ENCODE measurements at regions not wholly inside any gene's neighbourhood (a gene's known extent, or its start where the extent isn't known, plus 50 kb on each side); places are given as distances from the start of the nearest gene placed in this dataset.

- Histone ChIP-seq H3K27ac (ENCODE audit: poor library complexity, severe bottlenecking) (no peak overlapping the region), H3K4me3 (ENCODE audit: severe bottlenecking) (no peak overlapping the region), H3K9me3 (ENCODE audit: severe bottlenecking) (no peaks in the 10 kb centered on the region), H3K36me3 (ENCODE audit: low read depth) (no peaks in the 10 kb centered on the region), H3K4me1 (ENCODE audit: insufficient read depth, poor library complexity, severe bottlenecking) (no peaks in the 10 kb centered on the region), H3K27me3 (ENCODE audit: insufficient read depth, poor library complexity, severe bottlenecking) (no peaks in the 10 kb centered on the region)
- no peak for TF ChIP-seq CTCF (IDR thresholded peaks at IDR 0.05; ENCODE audit: poor library complexity, severe bottlenecking)
- ATAC-seq (ENCODE audit: low read depth) (no peak), DNase-seq (ENCODE audit: low spot score) (no peak)
Observed at GRCh38 chr13:37986811-37987210, 117.2 kb upstream of the TRPC4 start.

- TF ChIP-seq CTCF (IDR thresholded peaks at IDR 0.05; ENCODE audit: poor library complexity, severe bottlenecking), result no peak
- no peaks in the 10 kb centered on the region for H3K4me1 ChIP-seq (ENCODE audit: insufficient read depth, poor library complexity, severe bottlenecking)
- no peak overlapping the region for H3K27ac ChIP-seq (ENCODE audit: poor library complexity, severe bottlenecking)
- no peaks in the 10 kb centered on the region for H3K9me3 ChIP-seq (ENCODE audit: severe bottlenecking)
- H3K27me3 ChIP-seq (ENCODE audit: insufficient read depth, poor library complexity, severe bottlenecking), result no peaks in the 10 kb centered on the region
- ATAC-seq (ENCODE audit: low read depth) (no peak), DNase-seq (ENCODE audit: low spot score) (no peak)
- H3K4me3 ChIP-seq (ENCODE audit: severe bottlenecking), result no peak overlapping the region
- no peaks in the 10 kb centered on the region for H3K36me3 ChIP-seq (ENCODE audit: low read depth)
Observed at GRCh38 chr13:37985281-37985680, 115.7 kb upstream of the TRPC4 start.

- no peaks in the 10 kb centered on the region for H3K36me3 ChIP-seq (ENCODE audit: low read depth)
- H3K9me3 ChIP-seq (ENCODE audit: severe bottlenecking), result no peaks in the 10 kb centered on the region
- H3K4me1 ChIP-seq (ENCODE audit: insufficient read depth, poor library complexity, severe bottlenecking), result no peaks in the 10 kb centered on the region
- H3K27me3 ChIP-seq (ENCODE audit: insufficient read depth, poor library complexity, severe bottlenecking), result no peaks in the 10 kb centered on the region
- no peak overlapping the region for H3K27ac ChIP-seq (ENCODE audit: poor library complexity, severe bottlenecking)
- no peak for TF ChIP-seq CTCF (IDR thresholded peaks at IDR 0.05; ENCODE audit: poor library complexity, severe bottlenecking)
- H3K4me3 ChIP-seq (ENCODE audit: severe bottlenecking), result no peak overlapping the region
- DNase-seq (ENCODE audit: low spot score) (no peak), ATAC-seq (ENCODE audit: low read depth) (no peak)
Observed at GRCh38 chr13:37984357-37984756, 114.8 kb upstream of the TRPC4 start.

- no peak overlapping the region for H3K27ac ChIP-seq (ENCODE audit: poor library complexity, severe bottlenecking)
- ATAC-seq (ENCODE audit: low read depth), result no peak
- H3K36me3 ChIP-seq (ENCODE audit: low read depth), result no peaks in the 10 kb centered on the region
Observed at GRCh38 chr13:37981932-37982331, 112.4 kb upstream of the TRPC4 start.

GRCh38 chr13:37978680-37979079 lies 109.1 kb upstream of the TRPC4 start:
- Histone ChIP-seq H3K27me3 (ENCODE audit: insufficient read depth, poor library complexity, severe bottlenecking) (no peaks in the 10 kb centered on the region), H3K4me3 (ENCODE audit: severe bottlenecking) (no peak overlapping the region), H3K27ac (ENCODE audit: poor library complexity, severe bottlenecking) (no peak overlapping the region), H3K36me3 (ENCODE audit: low read depth) (no peaks in the 10 kb centered on the region), H3K9me3 (ENCODE audit: severe bottlenecking) (no peaks in the 10 kb centered on the region), H3K4me1 (ENCODE audit: insufficient read depth, poor library complexity, severe bottlenecking) (no peaks in the 10 kb centered on the region)
- TF ChIP-seq CTCF (IDR thresholded peaks at IDR 0.05; ENCODE audit: poor library complexity, severe bottlenecking), result no peak
- ATAC-seq (ENCODE audit: low read depth) (no peak), DNase-seq (ENCODE audit: low spot score) (no peak)

More at GRCh38 chr13:37981932-37982331, 112.4 kb upstream of the TRPC4 start:
- Histone ChIP-seq H3K4me1 (ENCODE audit: insufficient read depth, poor library complexity, severe bottlenecking) (no peaks in the 10 kb centered on the region), H3K9me3 (ENCODE audit: severe bottlenecking) (no peaks in the 10 kb centered on the region), H3K4me3 (ENCODE audit: severe bottlenecking) (no peak overlapping the region), H3K27me3 (ENCODE audit: insufficient read depth, poor library complexity, severe bottlenecking) (no peaks in the 10 kb centered on the region)
- no peak for DNase-seq (ENCODE audit: low spot score)
- no peak for TF ChIP-seq CTCF (IDR thresholded peaks at IDR 0.05; ENCODE audit: poor library complexity, severe bottlenecking)
